H9 (cell line): ENCODE measurements at regions not wholly inside any gene's neighbourhood (a gene's known extent, or its start where the extent isn't known, plus 50 kb on each side); places are given as distances from the start of the nearest gene placed in this dataset.

Experiments used
- DNase-seq: peaks from one replicate; pipeline ENCODE4 v3.0.0-alpha.2; 2017
- H2AFZ ChIP-seq: one replicate; pipeline ENCODE4 v1.6.1; 2013; ENCODE audit warnings: mild to moderate bottlenecking, low read length, control low read depth, moderate library complexity
- H2AK5ac ChIP-seq: 2 replicates; pipeline ENCODE4 v1.6.1; 2013; ENCODE audit warnings: low read length, control low read depth, mixed read lengths; ENCODE audit not compliant: insufficient read length
- H2BK120ac ChIP-seq: one replicate; pipeline ENCODE4 v1.6.1; 2013; ENCODE audit warnings: low read depth, mild to moderate bottlenecking, low read length, control low read depth, inconsistent platforms; ENCODE audit not compliant: poor library complexity, severe bottlenecking
- H2BK12ac ChIP-seq: 2 replicates; pipeline ENCODE4 v1.6.1; 2013; ENCODE audit warnings: low read length, control low read depth, mixed read lengths, low read depth; ENCODE audit not compliant: insufficient read length
- H2BK15ac ChIP-seq: 2 replicates; pipeline ENCODE4 v1.6.1; 2013; ENCODE audit warnings: low read depth, low read length, control low read depth
- H2BK20ac ChIP-seq: one replicate; pipeline ENCODE4 v1.6.1; 2013; ENCODE audit warnings: low read depth, mild to moderate bottlenecking, low read length, control low read depth, inconsistent platforms; ENCODE audit not compliant: poor library complexity, severe bottlenecking
- H2BK5ac ChIP-seq: 2 replicates; pipeline ENCODE4 v1.6.1; 2013; ENCODE audit warnings: low read length, control low read depth, mixed read lengths; ENCODE audit not compliant: insufficient read length
- H3K14ac ChIP-seq: 2 replicates; pipeline ENCODE4 v1.6.1; 2013; ENCODE audit warnings: low read length, control low read depth; ENCODE audit not compliant: insufficient read depth
- H3K18ac ChIP-seq: 2 replicates; pipeline ENCODE4 v1.6.1; 2013; ENCODE audit warnings: low read depth, mild to moderate bottlenecking, mixed read lengths, low read length, control low read depth; ENCODE audit not compliant: insufficient read length
- H3K23ac ChIP-seq: 2 replicates; pipeline ENCODE4 v1.6.1; 2013; ENCODE audit warnings: low read length, control low read depth, mixed read lengths, low read depth; ENCODE audit not compliant: insufficient read length
- H3K23me2 ChIP-seq: 2 replicates; pipeline ENCODE4 v1.6.1; 2013; ENCODE audit warnings: low read depth, mild to moderate bottlenecking, mixed read lengths, low read length, control low read depth; ENCODE audit not compliant: insufficient read length, poor library complexity, severe bottlenecking
- H3K27ac ChIP-seq: 2 replicates; pipeline ENCODE4 v1.5.1; 2013; ENCODE audit warnings: low read length, control low read depth, mixed read lengths, low read depth; ENCODE audit not compliant: insufficient read length
- H3K27me3 ChIP-seq: 2 replicates; pipeline ENCODE4 v1.6.1; 2013; ENCODE audit warnings: low read length, control low read depth, inconsistent platforms; ENCODE audit not compliant: insufficient read depth
- H3K4ac ChIP-seq: 2 replicates; pipeline ENCODE4 v1.6.1; 2013; ENCODE audit warnings: low read depth, mild to moderate bottlenecking, control low read depth, inconsistent platforms, low read length, moderate library complexity
- H3K4me1 ChIP-seq: 2 replicates; pipeline ENCODE4 v1.6.1; 2013; ENCODE audit warnings: low read length, control low read depth, inconsistent platforms; ENCODE audit not compliant: insufficient read depth
- H3K4me2 ChIP-seq: 2 replicates; pipeline ENCODE4 v1.6.1; 2013; ENCODE audit warnings: low read length, control low read depth, mixed read lengths; ENCODE audit not compliant: insufficient read length, insufficient read depth
- H3K56ac ChIP-seq: 2 replicates; pipeline ENCODE4 v1.6.1; 2013; ENCODE audit warnings: low read depth, mild to moderate bottlenecking, mixed read lengths, low read length, control low read depth; ENCODE audit not compliant: insufficient read length
- H3K79me1 ChIP-seq: 2 replicates; pipeline ENCODE4 v1.6.1; 2013; ENCODE audit warnings: low read depth, mild to moderate bottlenecking, moderate library complexity, low read length, control low read depth, inconsistent platforms; ENCODE audit not compliant: insufficient read depth, poor library complexity, severe bottlenecking
- H3K79me2 ChIP-seq: 2 replicates; pipeline ENCODE4 v1.6.1; 2013; ENCODE audit warnings: low read length, control low read depth, inconsistent platforms; ENCODE audit not compliant: insufficient read depth
- H3K9ac ChIP-seq: 2 replicates; pipeline ENCODE4 v1.6.1; 2013; ENCODE audit warnings: low read length, control low read depth, mixed read lengths; ENCODE audit not compliant: insufficient read length; ENCODE audit errors: extremely low read depth
- H3K9me3 ChIP-seq: one replicate; pipeline ENCODE4 v1.6.1; 2013; ENCODE audit warnings: low read depth, low read length, inconsistent platforms; ENCODE audit not compliant: control insufficient read depth
- H3T11ph ChIP-seq: one replicate; pipeline ENCODE4 v1.6.1; 2013; ENCODE audit warnings: mild to moderate bottlenecking, low read length, control low read depth, inconsistent platforms
- H4K20me1 ChIP-seq: one replicate; pipeline ENCODE4 v1.6.1; 2013; ENCODE audit not compliant: control insufficient read depth, insufficient read length, insufficient read depth
- H4K5ac ChIP-seq: 2 replicates; pipeline ENCODE4 v1.6.1; 2013; ENCODE audit warnings: low read depth, mild to moderate bottlenecking, mixed read lengths, low read length, control low read depth; ENCODE audit not compliant: insufficient read length
- H4K8ac ChIP-seq: replicated peaks from 2 replicates; pipeline ENCODE4 v1.6.1; 2013; ENCODE audit warnings: low read length, control low read depth, mixed read lengths, low read depth; ENCODE audit not compliant: insufficient read length
- H4K91ac ChIP-seq: 2 replicates; pipeline ENCODE4 v1.6.1; 2013; ENCODE audit warnings: low read depth, mild to moderate bottlenecking, moderate library complexity, mixed read lengths, low read length, control low read depth; ENCODE audit not compliant: insufficient read length
- H3K27ac Mint-ChIP-seq, 3 experiments: 2 replicates in 2 of 3; 3 replicates in 1 of 3; pipeline ENCODE4 v1.8.0; 2020 to 2021; ENCODE audit warnings: mixed read lengths in 3 of 3, mild to moderate bottlenecking in 1 of 3, moderate library complexity in 1 of 3
- H3K27me3 Mint-ChIP-seq: 2 replicates; pipeline ENCODE4 v1.8.0; 2021; ENCODE audit warnings: low read depth, mild to moderate bottlenecking, moderate library complexity, mixed read lengths
- H3K36me3 Mint-ChIP-seq, 3 experiments: 2 replicates in 2 of 3; 3 replicates in 1 of 3; pipeline ENCODE4 v1.8.0; 2020 to 2021; ENCODE audit warnings: low read depth in 3 of 3, mixed read lengths in 3 of 3; ENCODE audit not compliant: insufficient read depth in 1 of 3
- H3K4me1 Mint-ChIP-seq, 2 experiments: 2 replicates each; pipeline ENCODE4 v1.8.0; 2020; ENCODE audit warnings: mixed read lengths in 2 of 2
- H3K4me3 Mint-ChIP-seq, 2 experiments: 2 replicates in 1 of 2; 3 replicates in 1 of 2; pipeline ENCODE4 v1.8.0; 2020 to 2021; ENCODE audit warnings: mild to moderate bottlenecking in 2 of 2, mixed read lengths in 2 of 2, moderate library complexity in 1 of 2
- H3K9me3 Mint-ChIP-seq, 2 experiments: 2 replicates in 1 of 2; 3 replicates in 1 of 2; pipeline ENCODE4 v1.8.0; 2020; ENCODE audit warnings: mild to moderate bottlenecking in 2 of 2, mixed read lengths in 2 of 2, moderate library complexity in 1 of 2
- WGBS: extraction: QIAGEN DNeasy Blood & Tissue Kit; methylation state at CpG from one replicate; pipeline ENCODE4 v1.1.7; 2013; ENCODE audit warnings: missing lambda C conversion rate, low lambda C conversion rate, mixed read lengths; ENCODE audit not compliant: insufficient read length; ENCODE audit errors: extremely low coverage; 5-methylcytosine and 5-hydroxymethylcytosine counted together
- TF ChIP-seq, protein P1 (sequence below): fragments of 200-600 bp; sonication (generic); conservative IDR thresholded peaks from 3 replicates; pipeline ENCODE4 v1.8.0; 2021; ENCODE audit warnings: antibody characterized with exemption, mild to moderate bottlenecking

DNA sequence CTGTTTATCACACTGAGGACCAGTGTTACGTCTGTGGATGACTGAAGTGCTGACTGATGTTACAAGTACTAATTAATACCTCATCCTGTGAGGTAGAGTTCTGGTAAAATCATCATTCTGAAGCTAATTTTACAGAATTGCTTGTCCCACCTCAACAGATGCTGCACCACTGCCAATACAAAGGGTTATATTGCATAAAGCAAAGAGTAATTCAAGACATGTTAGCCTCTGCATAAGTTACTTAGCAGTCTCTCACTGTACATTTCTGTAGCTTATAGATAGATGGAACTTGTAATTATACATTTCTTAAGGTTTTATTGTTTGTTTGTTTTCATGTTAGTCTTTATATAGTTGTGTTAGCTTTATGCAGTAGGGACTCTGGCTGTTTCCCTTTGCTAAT is 513.6 kb downstream of the ANXA1 start:
- no peak overlapping the region for H2BK120ac ChIP-seq
- no peak overlapping the region for H4K5ac ChIP-seq
- H3K4me2 ChIP-seq, result no peak overlapping the region
- no peaks in the 10 kb centered on the region for H3K36me3 Mint-ChIP-seq
- H3K4me1 Mint-ChIP-seq, result no peaks in the 10 kb centered on the region
- no peak overlapping the region for H2BK15ac ChIP-seq
- no peak overlapping the region for H2BK12ac ChIP-seq
- no peak for DNase-seq
- no peak overlapping the region for H3K9ac ChIP-seq
- H3K9me3 ChIP-seq, result no peaks in the 10 kb centered on the region
- H3K9me3 Mint-ChIP-seq, result no peaks in the 10 kb centered on the region
- H2AFZ ChIP-seq, result no peak overlapping the region
- no peak overlapping the region for H3K56ac ChIP-seq
- no peak overlapping the region for H4K91ac ChIP-seq
- H3K18ac ChIP-seq, result no peak overlapping the region
- H3T11ph ChIP-seq, result no peak overlapping the region
- H3K4ac ChIP-seq, result no peak overlapping the region
- no peak overlapping the region for H3K27ac ChIP-seq
- no peaks in the 10 kb centered on the region for H3K23me2 ChIP-seq
- H3K27me3 Mint-ChIP-seq, result no peaks in the 10 kb centered on the region; the same call in 1 of the 2 replicates
- no peak overlapping the region for H2AK5ac ChIP-seq
- H2BK5ac ChIP-seq, result no peak overlapping the region
- H3K23ac ChIP-seq, result no peak overlapping the region
- WGBS, result no CpG with 5 or more reads among the region's 1 CpG
- no peak overlapping the region for H3K14ac ChIP-seq
- H4K20me1 ChIP-seq, result no peaks in the 10 kb centered on the region
- H2BK20ac ChIP-seq, result no peak overlapping the region
- H3K27ac Mint-ChIP-seq, result no peak overlapping the region
- no peaks in the 10 kb centered on the region for H3K79me2 ChIP-seq
- H3K4me3 Mint-ChIP-seq, result no peak overlapping the region
- H3K4me1 ChIP-seq, result no peaks in the 10 kb centered on the region
- H4K8ac ChIP-seq, result no peak overlapping the region
- no peaks in the 10 kb centered on the region for H3K27me3 ChIP-seq
- H3K79me1 ChIP-seq, result no peaks in the 10 kb centered on the region
- TF ChIP-seq, protein P1, sequence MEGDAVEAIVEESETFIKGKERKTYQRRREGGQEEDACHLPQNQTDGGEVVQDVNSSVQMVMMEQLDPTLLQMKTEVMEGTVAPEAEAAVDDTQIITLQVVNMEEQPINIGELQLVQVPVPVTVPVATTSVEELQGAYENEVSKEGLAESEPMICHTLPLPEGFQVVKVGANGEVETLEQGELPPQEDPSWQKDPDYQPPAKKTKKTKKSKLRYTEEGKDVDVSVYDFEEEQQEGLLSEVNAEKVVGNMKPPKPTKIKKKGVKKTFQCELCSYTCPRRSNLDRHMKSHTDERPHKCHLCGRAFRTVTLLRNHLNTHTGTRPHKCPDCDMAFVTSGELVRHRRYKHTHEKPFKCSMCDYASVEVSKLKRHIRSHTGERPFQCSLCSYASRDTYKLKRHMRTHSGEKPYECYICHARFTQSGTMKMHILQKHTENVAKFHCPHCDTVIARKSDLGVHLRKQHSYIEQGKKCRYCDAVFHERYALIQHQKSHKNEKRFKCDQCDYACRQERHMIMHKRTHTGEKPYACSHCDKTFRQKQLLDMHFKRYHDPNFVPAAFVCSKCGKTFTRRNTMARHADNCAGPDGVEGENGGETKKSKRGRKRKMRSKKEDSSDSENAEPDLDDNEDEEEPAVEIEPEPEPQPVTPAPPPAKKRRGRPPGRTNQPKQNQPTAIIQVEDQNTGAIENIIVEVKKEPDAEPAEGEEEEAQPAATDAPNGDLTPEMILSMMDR, result no peak
